Left lung (tissue), 4 donors: ENCODE measurements at regions not wholly inside any gene's neighbourhood (a gene's known extent, or its start where the extent isn't known, plus 50 kb on each side); places are given as distances from the start of the nearest gene placed in this dataset.
A peak's percentile ranks its signal among the peaks of the same experiment; 100 is the strongest.
"Not testable (repeated sequence)": the region's sequence is repeated elsewhere in the genome, so short reads cannot be mapped to it uniquely, and the experiment has no call there.

Source experiments
- ATAC-seq: fragments of 200-7000 bp; cut with Tn5 transposase; one replicate; pipeline ENCODE4 v1.9.1; 2020; ENCODE audit warnings: moderate library complexity
- DNase-seq, 4 donors: peaks; one replicate each; pipeline ENCODE4 v3.0.0-alpha.2; 2013 to 2020
- H3K27ac ChIP-seq, 2 donors: fragments of 200-600 bp; sonication (generic) in 1 of 2; one replicate each; pipeline versions ENCODE4 v1.5.0 to v1.8.0; 2020 to 2021
- H3K27me3 ChIP-seq, 2 donors: fragments of 200-600 bp; sonication (generic) in 1 of 2; one replicate each; pipeline versions ENCODE4 v1.5.0 to v1.8.0; 2020 to 2021
- H3K36me3 ChIP-seq, 2 donors: fragments of 200-600 bp; sonication (generic) in 1 of 2; one replicate each; pipeline versions ENCODE4 v1.5.0 to v1.8.0; 2020 to 2021
- H3K4me1 ChIP-seq, 2 donors: fragments of 200-600 bp; one replicate each; pipeline ENCODE4 v1.8.0; 2021
- H3K4me3 ChIP-seq, 2 donors: fragments of 200-600 bp; sonication (generic) in 1 of 2; one replicate each; pipeline versions ENCODE4 v1.5.0 to v1.8.0; 2020 to 2021; ENCODE audit warnings: mild to moderate bottlenecking in 1 of 2
- H3K9me3 ChIP-seq, 2 donors: fragments of 200-600 bp; sonication (generic) in 1 of 2; one replicate each; pipeline versions ENCODE4 v1.5.0 to v1.8.0; 2020 to 2021
- CTCF ChIP-seq, 2 donors: fragments of 200-600 bp; sonication (generic) in 1 of 2; IDR thresholded peaks; one replicate each; pipeline versions ENCODE4 v1.5.0 to v1.8.0; 2021; ENCODE audit warnings: antibody characterized with exemption in 2 of 2
- intact Hi-C, 2 donors: fragments of 100-400 bp; cut with DNase I; formaldehyde crosslinking; loops; one replicate each; pipeline versions ENCODE4 v1.11.2 to v1.14.2; 2022
- donor health status: DM: no; HTN: yes; CAD: no.
- donor health status: DM: no; HTN: no; CAD: no.

GRCh38 chr18:76708071-76708721, 114.2 kb upstream of the ZNF236 start:
- no peaks in the 10 kb centered on the region for H3K9me3 ChIP-seq
- DNase-seq (no peak), ATAC-seq (no peak)
- peaks cover 0 to 5% of the 10 kb centered on the region in 2 donors for H3K4me1 ChIP-seq
- no peak for TF ChIP-seq CTCF (IDR thresholded peaks at IDR 0.05)
- no peaks in the 10 kb centered on the region for H3K27me3 ChIP-seq
- H3K4me3 ChIP-seq: no peak overlapping the region
- no peaks in the 10 kb centered on the region for H3K36me3 ChIP-seq
- intact Hi-C loops: loop anchor here in 1 of 2 donors (5.0 kb wide), 1 partner anchor 301 kb away; no protein-coding TSS in a partner anchor
- H3K27ac ChIP-seq: no peak overlapping the region

- no peak for TF ChIP-seq CTCF (IDR thresholded peaks at IDR 0.05)
- Histone ChIP-seq H3K4me1 (peaks cover 0 to 5% of the 10 kb centered on the region in 2 donors), H3K27ac (no peak overlapping the region), H3K27me3 (no peaks in the 10 kb centered on the region), H3K4me3 (no peak overlapping the region), H3K9me3 (no peaks in the 10 kb centered on the region), H3K36me3 (no peaks in the 10 kb centered on the region)
- no peak for ATAC-seq
- DNase-seq: no peak
- intact Hi-C loops: loop anchor here in 1 of 2 donors (5.0 kb wide), 1 partner anchor 300 kb away; no protein-coding TSS in a partner anchor
Observed at GRCh38 chr18:76707534-76707933, 114.8 kb upstream of the ZNF236 start.

- DNase-seq, H3K9me3 ChIP-seq, H3K4me1 ChIP-seq, H3K27ac ChIP-seq, ATAC-seq, intact Hi-C loops, H3K36me3 ChIP-seq, H3K4me3 ChIP-seq: not testable (repeated sequence)
- H3K27me3 ChIP-seq: peaks cover 0 to 13% of the 10 kb centered on the region in 2 donors
Observed at GRCh38 chr18:76704589-76704988, 117.8 kb upstream of the ZNF236 start.

GRCh38 chr18:76699923-76700322, 122.4 kb upstream of the ZNF236 start:
- Histone ChIP-seq H3K27me3 (peaks cover 0 to 27% of the 10 kb centered on the region in 2 donors), H3K9me3 (no peaks in the 10 kb centered on the region), H3K4me1 (no peaks in the 10 kb centered on the region), H3K36me3 (no peaks in the 10 kb centered on the region), H3K27ac (no peak overlapping the region), H3K4me3 (no peak overlapping the region)
- TF ChIP-seq CTCF (IDR thresholded peaks at IDR 0.05): no peak
- intact Hi-C loops: no loop called here
- ATAC-seq (no peak), DNase-seq (no peak)

- ATAC-seq (peak; percentile 84), DNase-seq (peak in 1 of 4 donors; percentile 43)
- no peak overlapping the region for H3K4me3 ChIP-seq
- no peak for TF ChIP-seq CTCF (IDR thresholded peaks at IDR 0.05)
- no peaks in the 10 kb centered on the region for H3K9me3 ChIP-seq
- intact Hi-C loops: no loop called here
- H3K4me1 ChIP-seq: no peaks in the 10 kb centered on the region
- H3K27ac ChIP-seq: peak overlapping the region in 1 of 2 donors; percentile 50
- no peaks in the 10 kb centered on the region for H3K36me3 ChIP-seq
- H3K27me3 ChIP-seq: peaks cover 0 to 32% of the 10 kb centered on the region in 2 donors
Observed at GRCh38 chr18:76697441-76697901, 124.9 kb upstream of the ZNF236 start.
